ENCODE measurements at regions not wholly inside any gene's neighbourhood (a gene's known extent, or its start where the extent isn't known, plus 50 kb on each side); places are given as distances from the start of the nearest gene placed in this dataset.

DNA sequence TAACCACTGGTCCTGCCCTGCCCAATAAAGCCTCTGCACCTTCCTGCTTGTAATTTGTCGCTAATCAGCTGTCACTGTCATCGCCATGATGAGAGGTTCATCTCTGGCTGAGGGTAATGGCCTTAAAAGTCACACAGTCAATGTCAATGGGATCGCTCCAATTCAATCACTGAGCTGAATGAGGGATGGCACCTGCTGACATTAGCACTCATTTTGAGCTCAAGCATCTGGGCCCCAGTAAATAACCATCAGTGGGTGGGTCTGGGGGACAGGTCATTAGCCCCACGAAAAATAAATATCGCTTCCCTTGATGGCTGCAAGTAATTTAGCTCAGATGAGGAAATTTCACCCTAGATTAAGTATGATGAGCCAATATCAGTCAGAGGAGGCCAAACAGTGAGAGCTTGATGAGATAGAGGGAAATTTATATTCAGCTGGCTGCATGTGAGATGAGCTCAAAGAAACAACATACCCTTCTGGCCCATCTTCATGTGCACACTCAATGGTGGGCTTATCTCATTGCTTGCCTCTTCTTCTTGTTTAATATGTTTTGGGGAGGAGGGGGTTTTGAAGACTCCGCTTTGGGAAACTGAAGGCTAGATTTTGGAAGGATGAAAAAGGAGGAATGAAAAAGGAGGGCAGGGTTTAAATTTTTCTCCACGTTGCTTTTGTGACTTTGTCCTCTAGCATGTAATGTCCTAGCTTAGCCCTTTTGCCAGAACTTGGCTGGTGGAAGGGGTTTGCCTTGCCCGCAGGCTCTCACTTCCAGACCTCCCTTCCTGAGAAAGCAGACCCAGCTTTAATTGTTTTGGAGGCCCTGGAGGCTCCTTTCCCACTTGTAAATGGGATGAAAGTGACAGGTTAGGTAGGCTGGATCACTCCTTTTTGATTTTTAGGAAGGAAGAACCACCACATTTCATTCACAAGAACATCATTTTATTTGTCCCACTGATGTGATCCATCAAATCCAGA, 84.8 kb upstream of the PAQR3 start:
- DNase-seq (ENCODE audit: low spot score), result no peak

- DNase-seq (ENCODE audit: low spot score), result no peak
Observed at GRCh38 chr4:79022529-79022928, 83.3 kb upstream of the PAQR3 start.

GRCh38 chr4:79017481-79017880, 78.2 kb upstream of the PAQR3 start:
- no peak for DNase-seq (ENCODE audit: low spot score)

GRCh38 chr4:79016878-79017277, 77.6 kb upstream of the PAQR3 start:
- DNase-seq (ENCODE audit: low spot score), result no peak

DNA sequence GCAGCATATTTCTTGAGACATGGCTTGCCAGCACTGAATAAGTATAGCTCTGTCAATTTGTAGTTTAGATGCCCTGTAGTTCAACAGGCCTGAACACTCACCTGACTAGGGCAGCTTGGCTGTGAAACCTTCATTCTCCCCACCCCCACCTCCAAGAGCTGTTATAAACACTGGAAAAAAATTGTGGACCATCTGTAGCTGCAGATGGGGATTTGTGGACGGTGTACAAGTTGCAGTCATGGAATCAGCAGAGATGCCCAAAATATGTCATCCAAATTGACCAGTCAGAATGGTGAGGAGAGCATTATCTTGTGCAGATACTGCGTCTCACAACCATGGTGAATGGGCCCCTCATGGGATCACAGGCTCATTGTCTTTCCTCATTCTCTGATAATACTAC, 76.2 kb upstream of the PAQR3 start:
- no peak for DNase-seq (ENCODE audit: low spot score)

GRCh38 chr4:79014230-79014629, 75.0 kb upstream of the PAQR3 start:
- no peak for DNase-seq (ENCODE audit: low spot score)

- no peak for DNase-seq (ENCODE audit: low spot score)
Observed at GRCh38 chr4:79013756-79014155, 74.5 kb upstream of the PAQR3 start.

DNA sequence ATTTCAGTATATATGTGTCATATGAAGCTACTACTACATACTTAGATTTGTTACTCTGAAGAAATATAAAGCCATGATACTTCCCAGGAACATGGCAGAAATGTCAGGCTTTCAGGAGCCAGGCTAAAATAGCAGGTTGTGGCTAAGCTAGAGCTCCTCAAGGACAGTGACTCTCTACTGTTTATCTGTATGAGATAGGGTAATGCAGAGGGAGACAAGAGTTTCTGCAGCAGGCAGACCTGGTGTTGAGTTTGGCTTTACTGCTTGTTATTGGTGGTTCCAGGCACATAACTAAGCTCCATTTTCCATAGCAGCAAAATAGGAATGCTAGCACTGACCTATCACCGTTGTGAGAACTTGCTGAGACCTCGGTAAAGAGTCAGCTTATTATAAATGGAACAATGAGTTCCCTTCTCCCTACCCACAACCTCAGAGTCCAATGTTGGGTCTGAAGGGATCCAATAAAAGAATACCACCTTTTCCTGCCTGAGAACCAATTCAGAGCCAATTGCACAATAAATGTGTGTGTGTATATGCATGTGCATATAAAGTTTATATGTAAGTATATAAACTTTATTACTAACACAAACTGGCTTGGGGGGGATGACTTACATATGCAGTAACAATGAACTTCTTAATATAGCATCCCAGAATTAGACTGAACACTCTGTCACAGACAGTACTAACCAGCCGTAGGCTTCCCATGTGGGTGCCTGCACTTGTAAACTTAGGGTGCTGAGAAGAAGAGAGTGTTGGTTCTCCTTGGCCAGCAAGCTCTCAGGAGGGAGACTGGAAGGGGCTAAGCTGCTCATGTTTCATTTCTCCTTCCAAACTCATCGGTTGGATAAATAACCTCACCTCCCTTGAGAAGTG, 51.9 kb upstream of the PAQR3 start:
- DNase-seq (ENCODE audit: low spot score), result no peak

DNA sequence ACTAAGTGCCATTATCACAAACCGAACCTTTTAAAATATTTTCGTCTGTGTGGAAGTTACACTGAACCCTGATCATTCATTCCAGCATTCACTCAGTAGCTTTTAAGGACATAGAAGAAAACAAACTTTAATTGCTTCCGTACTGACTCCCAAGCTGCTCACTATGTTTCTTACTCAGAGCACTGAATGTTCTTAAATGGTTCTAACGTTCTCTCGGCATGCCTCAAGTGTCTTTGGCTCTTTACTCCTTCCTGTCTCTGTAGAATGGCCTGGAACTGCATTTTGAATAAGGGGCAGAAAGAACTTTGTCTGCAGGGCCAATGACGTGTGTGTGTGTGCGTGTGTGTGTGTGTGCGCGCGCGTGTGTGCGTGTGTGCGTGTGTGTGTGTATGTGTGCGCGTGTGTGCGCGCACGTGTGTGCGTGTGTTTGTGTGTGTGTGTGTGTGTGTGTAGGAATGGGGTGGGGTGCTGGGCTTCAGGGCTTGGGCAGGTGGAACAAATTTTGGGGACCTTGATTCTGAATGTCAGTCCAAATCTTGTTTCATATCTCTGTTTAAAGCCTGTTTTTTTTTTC, 50.5 kb upstream of the PAQR3 start:
- DNase-seq (ENCODE audit: low spot score), result no peak
